ENCODE measurements at regions not wholly inside any gene's neighbourhood (a gene's known extent, or its start where the extent isn't known, plus 50 kb on each side); places are given as distances from the start of the nearest gene placed in this dataset.
A peak's percentile ranks its signal among the peaks of the same experiment; 100 is the strongest.

GRCh38 chr6:43840490-43841218 lies 70.6 kb downstream of the VEGFA start:
- DNase-seq, result no peak

DNA sequence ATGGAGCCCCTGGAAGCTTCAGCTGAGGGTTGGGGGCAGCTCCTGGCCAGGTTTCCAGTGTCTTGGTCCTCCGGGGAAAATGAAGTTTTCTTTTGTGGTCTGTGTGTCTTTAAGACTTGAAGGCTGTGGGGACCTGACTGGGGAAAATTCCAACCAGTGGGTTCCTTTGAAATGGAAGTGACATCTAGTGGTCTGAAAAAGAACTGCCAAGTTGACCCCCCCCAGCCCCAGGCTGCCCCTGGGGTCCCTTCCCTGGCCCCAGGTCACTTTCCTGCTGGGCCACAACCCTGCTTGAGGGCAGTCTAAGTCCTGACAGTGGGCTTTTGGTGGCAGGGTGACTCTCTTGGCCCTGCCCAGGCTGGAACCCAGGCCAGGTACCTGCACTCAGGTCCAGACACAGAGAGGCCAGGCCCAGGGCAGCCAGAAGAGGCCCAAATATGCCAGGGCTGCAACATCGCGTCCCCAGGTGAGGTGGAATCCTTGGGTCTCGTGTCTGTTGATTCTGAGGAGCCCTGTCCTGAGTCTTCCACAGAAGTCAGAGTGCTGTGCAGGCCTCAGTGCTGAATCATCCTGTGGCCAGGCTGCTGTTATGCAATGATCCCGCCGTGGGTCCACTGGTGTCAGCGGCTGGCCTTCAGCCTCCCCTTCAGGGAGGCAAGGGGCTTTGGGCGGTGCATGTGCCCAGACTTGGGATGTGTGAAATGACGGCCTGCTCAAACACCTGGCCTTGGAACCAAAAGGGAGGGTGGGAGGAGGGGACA lies 68.4 kb downstream of the VEGFA start:
- DNase-seq, result peak; percentile 57

DNA sequence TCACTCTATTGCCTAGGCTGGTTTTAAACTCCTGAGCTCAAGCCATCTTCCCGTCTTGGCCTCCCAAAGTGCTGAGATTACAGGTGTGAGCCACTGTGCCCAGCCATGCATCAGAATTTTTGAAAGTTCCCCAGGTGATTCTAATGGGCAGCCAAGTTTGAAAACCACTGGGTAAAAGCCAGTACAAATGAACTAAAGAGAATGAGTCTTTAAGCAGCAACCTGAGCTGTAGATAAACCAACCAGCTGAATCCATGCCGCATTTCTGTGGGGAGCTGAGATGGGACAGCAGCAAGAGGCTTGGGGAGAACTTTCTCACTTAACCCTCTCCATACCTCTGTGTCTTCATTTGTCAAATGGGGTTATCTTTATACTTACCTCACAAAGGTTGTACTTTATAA lies 67.5 kb downstream of the VEGFA start:
- DNase-seq, result no peak

GRCh38 chr6:43836507-43837240 lies 66.7 kb downstream of the VEGFA start:
- no peak for DNase-seq
